Upper lobe of left lung (tissue), 4 donors: ENCODE measurements at regions not wholly inside any gene's neighbourhood (a gene's known extent, or its start where the extent isn't known, plus 50 kb on each side); places are given as distances from the start of the nearest gene placed in this dataset.

Experiments
- CTCF ChIP-seq, 6 experiments: fragments of 450-650 bp in 4 of 6; fragments of 200-600 bp in 2 of 6; sonication (generic) in 2 of 6; IDR thresholded peaks; one replicate each; pipeline ENCODE4 v1.5.1; 2016 to 2019; ENCODE audit warnings: antibody characterized with exemption in 6 of 6
- EP300 ChIP-seq, 4 donors: sonication (generic); formaldehyde crosslinking; IDR thresholded peaks; one replicate each; pipeline ENCODE4 v1.5.1; 2017; ENCODE audit warnings: antibody characterized with exemption in 4 of 4, control low read depth in 2 of 4

GRCh38 chr2:226544596-226545210 is 254.9 kb downstream of the IRS1 start:
- TF ChIP-seq CTCF (IDR thresholded peaks at IDR 0.05) = no peak
- no peak for TF ChIP-seq EP300 (IDR thresholded peaks at IDR 0.05)
